GM19324 (cell line): ENCODE measurements at regions not wholly inside any gene's neighbourhood (a gene's known extent, or its start where the extent isn't known, plus 50 kb on each side); places are given as distances from the start of the nearest gene placed in this dataset.
"Not testable (repeated sequence)": the region's sequence is repeated elsewhere in the genome, so short reads cannot be mapped to it uniquely, and the experiment has no call there.

Experiments used
- ATAC-seq: cut with Tn5 transposase; IDR thresholded peaks from one replicate; pipeline ENCODE4 v1.9.1; 2021; ENCODE audit warnings: mild to moderate bottlenecking, moderate library complexity; ENCODE audit not compliant: unreplicated experiment, low FRiP score

- ATAC-seq, result no peak
Measured at GRCh38 chr11:24206030-24206429, 290.8 kb upstream of the LUZP2 start.

- no peak for ATAC-seq
Measured at GRCh38 chr11:24206511-24206910, 290.3 kb upstream of the LUZP2 start.

DNA sequence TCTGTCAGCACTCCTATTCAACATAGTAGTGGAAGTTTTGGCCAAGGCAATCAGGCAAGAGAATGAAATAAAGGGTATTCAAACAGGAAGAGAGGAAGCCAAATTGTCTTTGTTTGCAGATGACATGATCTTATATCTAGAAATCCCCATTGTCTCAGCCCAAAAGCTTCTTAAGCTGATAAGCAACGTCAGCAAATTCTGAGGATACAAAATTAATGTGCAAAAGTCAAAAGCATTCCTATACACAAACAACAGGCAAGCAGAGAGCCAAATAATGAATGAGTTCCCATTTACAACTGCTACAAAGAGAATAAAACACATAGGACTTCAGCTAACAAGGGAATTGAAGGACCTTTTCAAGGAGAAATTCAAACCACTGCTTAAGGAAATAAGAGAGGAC, 280.4 kb upstream of the LUZP2 start:
- ATAC-seq, result no peak

DNA sequence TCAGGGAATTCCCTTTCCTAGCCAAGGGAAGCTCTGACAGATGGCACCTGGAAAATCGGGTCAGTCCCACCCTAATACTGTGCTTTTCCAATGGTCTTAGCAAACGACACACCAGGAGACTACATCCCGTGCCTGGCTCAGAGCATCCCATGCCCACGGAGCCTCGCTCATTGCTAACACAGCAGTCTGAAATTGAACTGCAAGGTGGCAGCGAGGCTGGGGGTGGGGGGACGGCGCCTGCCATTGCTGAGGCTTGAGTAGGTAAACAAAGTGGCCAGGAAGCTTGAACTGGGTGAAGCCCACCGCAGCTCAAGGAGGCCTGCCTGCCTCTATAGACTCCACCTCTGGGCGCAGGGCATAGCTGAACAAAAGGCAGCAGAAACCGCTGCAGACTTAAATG, 279.5 kb upstream of the LUZP2 start:
- not testable (repeated sequence) for ATAC-seq

GRCh38 chr11:24225501-24225900, 271.4 kb upstream of the LUZP2 start:
- ATAC-seq, result no peak

GRCh38 chr11:24226606-24227005, 270.2 kb upstream of the LUZP2 start:
- ATAC-seq, result no peak

DNA sequence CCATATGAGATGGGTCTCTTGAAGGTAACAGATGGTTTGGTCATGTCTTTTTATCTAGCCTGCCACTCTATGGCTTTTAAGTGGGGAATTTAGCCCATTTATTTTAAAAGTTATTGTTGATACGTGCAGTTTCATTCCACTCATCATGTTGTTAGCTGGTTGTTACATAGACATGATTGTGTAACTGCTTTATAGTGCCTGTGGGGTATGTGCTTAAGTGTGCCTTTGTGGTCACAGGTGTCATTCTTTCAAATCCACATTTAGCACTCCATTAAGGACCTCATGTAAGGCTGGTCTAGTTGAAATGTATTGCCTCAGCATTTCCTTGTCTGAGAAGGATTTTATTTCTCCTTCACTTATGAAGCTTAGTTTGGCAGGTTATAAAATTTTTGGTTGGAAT, 263.8 kb upstream of the LUZP2 start:
- no peak for ATAC-seq

GRCh38 chr11:24234822-24235508, 261.9 kb upstream of the LUZP2 start:
- no peak for ATAC-seq

- no peak for ATAC-seq
Measured at GRCh38 chr11:24238771-24239645, 257.8 kb upstream of the LUZP2 start.

DNA sequence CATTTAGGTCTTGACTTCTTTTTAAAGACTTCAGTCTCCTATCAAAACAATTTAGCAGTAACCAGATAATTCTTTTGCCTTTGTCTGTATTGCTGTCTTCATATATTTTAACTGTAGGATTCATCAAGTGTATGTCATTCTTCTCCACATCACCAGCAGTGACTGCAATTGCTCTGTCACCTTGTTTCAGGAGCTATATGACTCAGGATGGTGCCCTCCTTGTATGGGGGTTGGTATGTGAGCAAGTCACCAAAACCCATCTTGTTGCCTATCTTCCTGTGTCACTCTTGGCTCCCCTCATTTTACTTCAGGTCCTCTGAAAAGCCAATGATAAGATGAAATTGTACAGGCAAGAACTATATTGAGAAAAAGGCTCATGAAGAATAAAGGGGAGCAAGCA, 256.9 kb upstream of the LUZP2 start:
- no peak for ATAC-seq

DNA sequence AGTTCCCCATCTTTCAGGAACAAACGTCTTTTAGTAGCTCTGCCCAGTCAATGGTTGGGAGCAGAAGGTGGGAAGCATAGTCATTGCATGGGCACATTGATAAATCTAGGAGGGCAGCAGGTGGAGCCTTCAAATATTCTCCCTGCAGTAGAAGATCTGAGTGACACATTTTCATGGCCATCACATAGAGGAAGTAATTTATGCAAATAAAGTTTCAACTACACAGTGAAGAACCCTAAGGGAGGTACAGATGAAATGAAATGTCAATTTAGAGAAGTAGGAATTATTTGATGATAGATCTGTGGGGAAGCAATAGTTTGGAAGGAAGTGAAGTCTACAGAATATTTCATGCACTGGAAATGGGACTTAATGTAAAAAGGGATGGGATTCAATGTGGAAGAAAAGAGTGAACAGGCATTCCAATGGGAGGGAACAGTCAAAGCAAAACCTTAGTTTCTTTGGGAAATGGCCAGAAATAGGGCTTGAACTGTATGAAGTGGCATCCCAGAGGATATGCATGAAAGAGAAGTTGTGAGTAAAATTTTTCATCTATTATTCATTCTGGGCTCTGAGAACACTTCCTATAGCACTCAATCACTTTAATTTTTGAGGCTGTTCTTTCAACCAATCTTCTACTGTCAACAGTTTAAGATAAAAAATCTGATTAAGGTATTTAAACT, 256.2 kb upstream of the LUZP2 start:
- no peak for ATAC-seq

DNA sequence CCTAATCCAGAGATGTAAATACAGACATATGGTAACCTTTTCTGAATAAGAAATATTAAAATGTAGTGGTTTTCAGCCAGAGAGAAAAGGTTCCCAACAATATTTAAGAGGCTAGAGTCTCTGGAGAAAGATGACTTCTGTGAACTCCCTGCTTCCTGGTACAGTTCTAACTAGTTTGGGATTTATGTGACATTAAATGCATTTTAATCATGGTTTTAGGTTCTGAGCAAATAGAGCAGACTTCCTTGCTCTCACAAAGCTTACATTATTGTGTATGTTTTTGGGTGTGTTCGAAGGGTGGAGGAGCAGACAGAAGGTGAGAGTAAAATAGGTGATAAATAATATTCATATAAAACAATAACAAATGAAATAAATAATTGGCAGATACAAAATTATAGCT, 250.1 kb upstream of the LUZP2 start:
- no peak for ATAC-seq

GRCh38 chr11:24247846-24248245, 249.0 kb upstream of the LUZP2 start:
- ATAC-seq, result no peak

DNA sequence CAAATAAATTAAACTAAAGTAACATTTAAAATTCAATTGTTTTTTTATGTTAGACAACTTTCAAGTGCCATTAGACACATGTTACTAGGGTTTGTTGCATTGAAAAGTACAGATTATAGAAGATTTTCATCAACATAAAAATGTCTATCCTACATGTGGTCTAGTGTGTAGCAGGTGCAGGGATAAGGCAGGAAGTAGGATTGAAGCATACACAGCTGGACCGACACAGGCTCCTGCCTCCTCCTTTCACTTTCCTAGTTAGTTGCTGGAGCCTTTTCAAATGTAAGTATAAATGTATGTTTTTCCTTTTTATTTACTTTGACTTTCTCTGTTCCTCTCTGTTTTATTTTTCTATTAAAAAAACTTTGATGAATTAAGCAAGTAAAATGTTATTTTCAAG, 246.9 kb upstream of the LUZP2 start:
- no peak for ATAC-seq

- no peak for ATAC-seq
Measured at GRCh38 chr11:24253237-24253760, 243.6 kb upstream of the LUZP2 start.

DNA sequence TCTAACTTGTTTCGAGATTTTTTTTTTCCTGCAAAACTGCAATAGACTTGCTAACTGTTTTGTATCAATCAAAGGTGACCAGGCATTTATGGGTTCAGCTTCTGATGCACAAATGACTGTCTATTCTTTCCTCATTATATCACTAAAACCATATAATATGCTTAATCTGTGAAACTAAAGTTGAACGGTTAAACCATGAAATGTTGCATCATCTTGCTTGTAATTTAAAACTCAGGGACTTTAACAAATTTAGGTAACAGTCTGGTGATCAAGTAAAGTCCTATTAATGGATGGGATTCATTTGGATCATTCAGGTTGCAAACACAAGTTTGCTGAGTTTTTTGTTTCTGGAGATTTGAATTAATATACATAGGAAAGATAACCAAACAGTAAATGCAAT, 232.0 kb upstream of the LUZP2 start:
- no peak for ATAC-seq

DNA sequence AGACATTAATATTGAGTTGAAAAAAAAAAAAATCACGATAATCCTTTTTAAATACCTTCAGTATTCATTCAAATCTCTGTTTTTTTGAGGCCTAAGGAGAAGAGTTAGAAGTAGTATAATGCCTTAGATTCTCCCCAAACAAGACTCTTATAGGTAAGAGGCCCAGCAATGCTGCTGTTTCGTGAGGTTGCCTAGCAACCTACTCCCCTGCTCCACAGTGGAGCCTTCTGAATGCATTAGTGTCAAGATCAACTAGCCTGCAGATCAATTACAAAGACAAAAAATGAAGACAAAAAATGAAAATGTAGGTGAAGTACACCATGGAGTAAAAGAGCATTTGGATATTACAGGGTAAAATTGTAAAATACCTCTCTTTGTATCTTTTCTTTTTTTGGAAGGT, 229.8 kb upstream of the LUZP2 start:
- ATAC-seq, result no peak

GRCh38 chr11:24271798-24272197, 225.1 kb upstream of the LUZP2 start:
- no peak for ATAC-seq

GRCh38 chr11:24274214-24274781, 222.6 kb upstream of the LUZP2 start:
- not testable (repeated sequence) for ATAC-seq

DNA sequence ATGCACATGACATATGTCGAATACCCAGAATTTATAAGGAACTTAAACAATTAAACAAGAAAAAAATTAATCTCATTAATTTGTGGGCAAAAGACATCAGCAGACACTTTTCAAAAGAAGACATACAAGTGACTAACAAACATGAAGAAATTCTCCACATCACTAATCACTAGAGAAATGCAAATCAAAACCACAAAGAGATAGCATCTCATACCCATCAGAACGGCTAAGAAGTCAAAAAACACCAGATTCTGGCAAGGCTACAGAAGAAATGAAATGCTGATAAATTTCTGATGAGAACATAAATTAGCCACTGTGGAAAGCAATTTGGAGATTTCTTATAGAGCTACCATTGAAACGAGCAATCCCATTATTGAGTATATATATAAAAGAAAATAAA, 210.6 kb upstream of the LUZP2 start:
- ATAC-seq, result no peak

GRCh38 chr11:24289301-24289700, 207.6 kb upstream of the LUZP2 start:
- ATAC-seq, result no peak
